H1 (cell line): ENCODE measurements at regions not wholly inside any gene's neighbourhood (a gene's known extent, or its start where the extent isn't known, plus 50 kb on each side); places are given as distances from the start of the nearest gene placed in this dataset.

ENCODE experiments used
- CTCF ChIA-PET: fragments of 300-600 bp; sonication (Branson Sonifier 250); formaldehyde crosslinking; loops from one replicate; lab custom pipeline; 2021; ENCODE audit not compliant: partially characterized antibody; lab: Charles Lee
- POLR2A ChIA-PET: fragments of 300-600 bp; sonication (Branson Sonifier 250); formaldehyde crosslinking; loops from one replicate; lab custom pipeline; 2021; ENCODE audit warnings: inconsistent platforms; ENCODE audit not compliant: partially characterized antibody; lab: Charles Lee
- DNase-seq, 2 experiments: peaks; one replicate each; pipeline versions ENCODE4 v3.0.0 to v3.0.0-alpha.2; 2010 to 2022; ENCODE audit warnings: low spot score in 2 of 2, low read depth in 1 of 2, mixed read lengths in 1 of 2
- FAIRE-seq: peaks from 2 replicates; lab custom pipeline; 2011; peaks lifted over from hg19 to GRCh38; lab: Jason Lieb, UNC
- H2AFZ ChIP-seq: 2 replicates; pipeline ENCODE4 v1.8.1; 2012; ENCODE audit warnings: low read length, inconsistent platforms
- H2AK5ac ChIP-seq: 2 replicates; pipeline ENCODE4 v1.6.1; 2013; ENCODE audit warnings: low read depth, low read length
- H2BK120ac ChIP-seq: replicated peaks from 2 replicates; pipeline ENCODE3; 2013; ENCODE audit warnings: low read depth, low read length, inconsistent platforms
- H2BK12ac ChIP-seq: 2 replicates; pipeline ENCODE4 v1.6.1; 2013; ENCODE audit warnings: low read depth, low read length
- H2BK15ac ChIP-seq: 2 replicates; pipeline ENCODE4 v1.6.1; 2013; ENCODE audit warnings: low read length
- H2BK20ac ChIP-seq: 2 replicates; pipeline ENCODE4 v1.6.1; 2013; ENCODE audit warnings: low read length
- H2BK5ac ChIP-seq: 2 replicates; pipeline ENCODE4 v1.6.1; 2013; ENCODE audit warnings: low read depth, low read length
- H3K14ac ChIP-seq: 2 replicates; pipeline ENCODE4 v1.6.1; 2013; ENCODE audit warnings: inconsistent platforms; ENCODE audit not compliant: insufficient read length
- H3K18ac ChIP-seq: 2 replicates; pipeline ENCODE4 v1.6.1; 2013; ENCODE audit warnings: low read length; ENCODE audit errors: extremely low read depth
- H3K23ac ChIP-seq: 2 replicates; pipeline ENCODE4 v1.6.1; 2013; ENCODE audit warnings: inconsistent platforms; ENCODE audit not compliant: insufficient read length
- H3K23me2 ChIP-seq: 2 replicates; pipeline ENCODE4 v1.6.1; 2013; ENCODE audit warnings: low read depth, low read length
- H3K27ac ChIP-seq: 2 replicates; pipeline ENCODE4 v1.6.1; 2011; ENCODE audit warnings: low read depth, low read length, inconsistent platforms
- H3K27me3 ChIP-seq, 4 experiments: replicated peaks in 1 of 4; 1 replicate in 1 of 4; 2 replicates in 3 of 4; pipeline versions ENCODE4 v1.6.1 to v1.8.1; 2011 to 2013; ENCODE audit warnings: low read length in 3 of 4, mild to moderate bottlenecking in 3 of 4, inconsistent platforms in 2 of 4, mixed read lengths in 2 of 4, moderate library complexity in 1 of 4; ENCODE audit not compliant: control insufficient read depth in 3 of 4, insufficient read depth in 3 of 4; ENCODE audit errors: extremely low read depth in 1 of 4
- H3K36me3 ChIP-seq, 4 experiments: 2 replicates each; pipeline versions ENCODE4 v1.6.1 to v1.8.1; 2011 to 2013; ENCODE audit warnings: mild to moderate bottlenecking in 4 of 4, low read length in 3 of 4, moderate library complexity in 2 of 4, control low read depth in 1 of 4, inconsistent platforms in 1 of 4; ENCODE audit not compliant: insufficient read depth in 4 of 4, control insufficient read depth in 2 of 4
- H3K4ac ChIP-seq: replicated peaks from 2 replicates; pipeline ENCODE3; 2013; ENCODE audit warnings: low read length, low read depth, mixed read lengths, inconsistent platforms; ENCODE audit not compliant: insufficient read length
- H3K4me1 ChIP-seq, 4 experiments: replicated peaks in 1 of 4; 1 replicate in 1 of 4; 2 replicates in 3 of 4; pipeline versions ENCODE4 v1.6.1 to v1.8.1; 2011 to 2013; ENCODE audit warnings: low read length in 3 of 4, inconsistent platforms in 2 of 4, mixed read lengths in 1 of 4; ENCODE audit not compliant: insufficient read depth in 4 of 4, control insufficient read depth in 3 of 4
- H3K4me2 ChIP-seq, 2 experiments: 2 replicates each; pipeline versions ENCODE4 v1.6.1 to v1.8.1; 2011 to 2013; ENCODE audit warnings: low read depth in 2 of 2, low read length in 2 of 2, control low read depth in 1 of 2, inconsistent platforms in 1 of 2, mild to moderate bottlenecking in 1 of 2; ENCODE audit not compliant: insufficient read depth in 1 of 2
- H3K4me3 ChIP-seq, 4 experiments: fragments of 200-600, 300-600 bp in 1 of 4; sonication (generic), shearing (Covaris generic), sonication (Bioruptor Twin) in 1 of 4; 2 replicates each; pipeline versions ENCODE4 v1.5.1 to v1.8.1; 2011 to 2016; ENCODE audit warnings: low read length in 4 of 4, low read depth in 3 of 4, control low read depth in 2 of 4, inconsistent platforms in 2 of 4, mild to moderate bottlenecking in 2 of 4, mixed read lengths in 1 of 4, moderate library complexity in 1 of 4; ENCODE audit not compliant: insufficient read depth in 2 of 4; ENCODE audit errors: extremely low read depth in 1 of 4
- H3K56ac ChIP-seq: replicated peaks from 2 replicates; pipeline ENCODE3; 2013; ENCODE audit warnings: low read depth, mild to moderate bottlenecking, mixed read lengths, low read length, inconsistent platforms; ENCODE audit not compliant: insufficient read length
- H3K79me1 ChIP-seq: 2 replicates; pipeline ENCODE4 v1.6.1; 2013; ENCODE audit warnings: low read depth, low read length, control low read depth
- H3K79me2 ChIP-seq, 2 experiments: 2 replicates each; pipeline versions ENCODE4 v1.6.1 to v1.8.1; 2012 to 2013; ENCODE audit warnings: low read length in 2 of 2, mild to moderate bottlenecking in 2 of 2, inconsistent platforms in 1 of 2; ENCODE audit not compliant: insufficient read depth in 2 of 2, control insufficient read depth in 1 of 2
- H3K9ac ChIP-seq, 4 experiments: replicated peaks in 1 of 4; 1 replicate in 1 of 4; 2 replicates in 3 of 4; pipeline versions ENCODE4 v1.6.1 to v1.8.1; 2011 to 2013; ENCODE audit warnings: low read depth in 3 of 4, low read length in 3 of 4, control low read depth in 2 of 4, mild to moderate bottlenecking in 2 of 4, moderate library complexity in 2 of 4, inconsistent platforms in 1 of 4; ENCODE audit errors: extremely low read depth in 1 of 4
- H3K9me3 ChIP-seq, 2 experiments: 2 replicates each; pipeline versions ENCODE4 v1.6.1 to v1.8.1; 2012 to 2013; ENCODE audit warnings: mild to moderate bottlenecking in 2 of 2, moderate library complexity in 2 of 2, control low read depth in 1 of 2, inconsistent platforms in 1 of 2, low read depth in 1 of 2, low read length in 1 of 2, mixed read lengths in 1 of 2; ENCODE audit not compliant: insufficient read depth in 2 of 2
- H4K20me1 ChIP-seq, 2 experiments: replicated peaks in 1 of 2; 2 replicates each; pipeline versions ENCODE3 to v1.8.1; 2011 to 2013; ENCODE audit warnings: inconsistent platforms in 2 of 2, low read length in 2 of 2, mild to moderate bottlenecking in 1 of 2; ENCODE audit not compliant: insufficient read depth in 2 of 2, control insufficient read depth in 1 of 2
- H4K5ac ChIP-seq: 2 replicates; pipeline ENCODE4 v1.6.1; 2013; ENCODE audit warnings: low read length, low read depth, mixed read lengths, inconsistent platforms; ENCODE audit not compliant: insufficient read length
- H4K8ac ChIP-seq: 2 replicates; pipeline ENCODE4 v1.8.0; 2013; ENCODE audit warnings: mild to moderate bottlenecking, moderate library complexity, low read length, inconsistent platforms; ENCODE audit not compliant: insufficient read depth; ENCODE audit errors: extremely low read depth
- H4K91ac ChIP-seq: replicated peaks from 2 replicates; pipeline ENCODE3; 2013; ENCODE audit warnings: low read length, mixed read lengths, inconsistent platforms; ENCODE audit not compliant: insufficient read length
- CBX8 ChIP-seq: fragments of 300-800, 300-1000 bp; sonication (generic); IDR thresholded peaks from 2 replicates; pipeline ENCODE4 v1.7.1; 2016; ENCODE audit warnings: low read depth, low read length, borderline replicate concordance
- RBBP5 ChIP-seq: IDR thresholded peaks from 2 replicates; pipeline ENCODE4 v1.7.1; 2012; ENCODE audit warnings: low read depth, mild to moderate bottlenecking, inconsistent platforms, low read length, moderate library complexity, borderline replicate concordance
- RFX5 ChIP-seq: IDR thresholded peaks from 2 replicates; pipeline ENCODE4 v1.6.1; 2011; ENCODE audit warnings: low read depth, low read length, improper control_type of control experiment, borderline replicate concordance
- RNF2 ChIP-seq: fragments of 200-900, 300-1000 bp; sonication (generic); IDR thresholded peaks from 2 replicates; pipeline ENCODE4 v1.7.1; 2016; ENCODE audit warnings: borderline replicate concordance, low read depth, mild to moderate bottlenecking, antibody characterized with exemption, low read length; ENCODE audit not compliant: poor library complexity, severe bottlenecking; ENCODE audit errors: missing control alignments
- RXRA ChIP-seq: IDR thresholded peaks from 2 replicates; pipeline ENCODE4 v1.6.1; 2011; ENCODE audit warnings: low read depth, mild to moderate bottlenecking, low read length, moderate library complexity; ENCODE audit not compliant: insufficient read depth
- SIRT6 ChIP-seq: IDR thresholded peaks from one replicate; pipeline ENCODE4 v1.7.1; 2012; ENCODE audit warnings: low read length, inconsistent platforms
- SUZ12 ChIP-seq: fragments of 200-600 bp; sonication (generic); IDR thresholded peaks from 2 replicates; pipeline ENCODE4 v1.6.1; 2012; ENCODE audit warnings: mild to moderate bottlenecking, inconsistent platforms, low read length, moderate library complexity, mixed read lengths
- WGBS, 2 experiments: shearing (Covaris generic) in 1 of 2; methylation state at CpG; one replicate each; pipeline versions ENCODE4 v1.1.6 to v1.1.7; 2013 to 2015; ENCODE audit warnings: low lambda C conversion rate in 2 of 2, mixed read lengths in 2 of 2, inconsistent platforms in 1 of 2, low coverage in 1 of 2, missing lambda C conversion rate in 1 of 2; ENCODE audit not compliant: insufficient replicate concordance in 2 of 2, insufficient coverage in 1 of 2, insufficient read length in 1 of 2; ENCODE audit errors: extremely low coverage in 1 of 2, missing lambda C conversion rate in 1 of 2; 5-methylcytosine and 5-hydroxymethylcytosine counted together

DNA sequence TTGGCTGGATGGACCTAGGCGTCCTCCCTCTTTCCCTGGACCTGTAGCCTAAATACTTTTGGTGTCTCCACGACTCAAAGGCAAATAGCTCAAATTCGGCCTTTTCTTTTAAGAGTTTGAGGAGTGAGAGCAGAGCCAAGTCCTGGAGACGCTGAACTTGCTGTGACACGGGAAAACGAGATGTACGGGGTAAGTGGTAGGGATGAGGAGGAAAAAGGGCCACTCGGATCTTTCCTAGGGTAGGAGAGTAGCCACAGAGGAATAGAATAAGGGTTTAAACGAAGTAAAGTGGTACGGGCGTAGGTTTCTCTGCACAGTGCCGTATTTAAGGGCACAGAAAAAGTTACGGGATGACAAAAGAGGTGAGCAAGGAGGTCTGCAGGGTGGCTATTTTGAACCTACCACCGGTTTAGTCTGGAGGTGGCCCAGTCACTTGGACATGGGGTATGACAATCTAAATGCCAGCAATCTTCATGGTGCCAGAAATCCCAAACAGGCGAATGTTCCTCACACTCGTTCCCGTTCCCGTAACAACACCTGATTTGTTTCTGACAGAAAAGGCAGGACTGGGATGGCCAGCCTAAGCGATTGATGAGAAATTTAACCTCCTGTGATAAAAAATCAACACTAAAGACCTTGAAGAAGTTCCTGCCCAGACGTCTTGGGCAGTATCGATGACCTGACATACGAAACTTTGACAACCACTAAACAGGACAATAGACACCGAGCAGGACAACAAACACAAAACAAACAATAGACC, 149.3 kb downstream of the TRIM27 start:
- TF ChIP-seq RBBP5: no peak
- TF ChIP-seq SIRT6: no peak
- TF ChIP-seq SUZ12: peak; percentile 77
- TF ChIP-seq RNF2: peak; percentile 97
- peak; percentile 85 for TF ChIP-seq CBX8
- no peak for TF ChIP-seq RXRA
- TF ChIP-seq RFX5: no peak
- TF ChIP-seq, all 59 proteins: peak for 3
- H2AK5ac ChIP-seq: no peak overlapping the region; the same call in 1 of the 2 replicates
- DNase-seq (no peak), FAIRE-seq (no peak)
- H4K5ac ChIP-seq: no peak overlapping the region
- H2BK5ac ChIP-seq: no peak overlapping the region
- H3K4me3 ChIP-seq: peak overlapping the region in 1 of 4 experiments; percentile 58; a peak in 1 of 8 replicates
- H3K36me3 ChIP-seq: no peaks in the 10 kb centered on the region; a peak in 1 of 8 replicates
- no peak overlapping the region for H2AFZ ChIP-seq
- H3K4me2 ChIP-seq: peak overlapping the region; percentile 77 to 78
- H3K79me1 ChIP-seq: no peaks in the 10 kb centered on the region
- no peak overlapping the region for H2BK120ac ChIP-seq
- 17% methylated on average over 23 of the region's 23 CpGs; no CpG with 5 or more reads in 1 of the 2 experiments for whole genome bisulfite sequencing, 2 experiments
- H3K18ac ChIP-seq: no peak overlapping the region
- H3K9me3 ChIP-seq: no peaks in the 10 kb centered on the region
- H3K79me2 ChIP-seq: no peaks in the 10 kb centered on the region
- no peak overlapping the region for H3K4ac ChIP-seq
- ChIA-PET POLR2A (interaction anchor here (0.6 to 2.4 kb wide), 5 partner anchors 11 to 1108 kb away, joined by 3 to 8 read pairs (median 4); partner anchors contain the start of gene ZNF311), CTCF (interaction anchor here (0.6 to 4.3 kb wide), 9 partner anchors 8 to 781 kb away, joined by 3 to 26 read pairs (median 4); no protein-coding TSS in a partner anchor)
- peaks cover 9% of the 10 kb centered on the region in 2 experiments for H4K20me1 ChIP-seq
- H3K9ac ChIP-seq: no peak overlapping the region
- H3K4me1 ChIP-seq: peaks cover 7 to 40% (median 30%) of the 10 kb centered on the region in 4 experiments
- no peak overlapping the region for H3K56ac ChIP-seq
- peaks cover 73 to 90% (median 83%) of the 10 kb centered on the region in 4 experiments for H3K27me3 ChIP-seq
- no peak overlapping the region for H3K23ac ChIP-seq
- H4K8ac ChIP-seq: no peak overlapping the region
- H3K27ac ChIP-seq: no peak overlapping the region
- no peak overlapping the region for H2BK15ac ChIP-seq
- peak overlapping the region; percentile 62; the same call in 1 of the 2 replicates for H2BK12ac ChIP-seq
- peaks cover 7% of the 10 kb centered on the region for H3K23me2 ChIP-seq
- H4K91ac ChIP-seq: no peak overlapping the region
- H3K14ac ChIP-seq: no peak overlapping the region
- peak overlapping the region; percentile 5; the same call in 1 of the 2 replicates for H2BK20ac ChIP-seq
